BE2C (cell line): ENCODE measurements at regions not wholly inside any gene's neighbourhood (a gene's known extent, or its start where the extent isn't known, plus 50 kb on each side); places are given as distances from the start of the nearest gene placed in this dataset.

Experiments used
- DNase-seq: peaks from one replicate; pipeline ENCODE4 v3.0.0-alpha.2; 2020
- H3K27me3 ChIP-seq: fragments of 250-450 bp; sonication (Bioruptor Pico); 2 replicates; pipeline ENCODE4 v1.5.1; 2020; ENCODE audit warnings: mild to moderate bottlenecking
- H3K36me3 ChIP-seq: fragments of 250-450 bp; sonication (Bioruptor Pico); 2 replicates; pipeline ENCODE4 v1.5.1; 2020; ENCODE audit warnings: mild to moderate bottlenecking
- H3K4me1 ChIP-seq: fragments of 250-450 bp; sonication (Bioruptor Pico); 2 replicates; pipeline ENCODE4 v1.5.1; 2020
- H3K4me3 ChIP-seq: 2 replicates; pipeline ENCODE4 v1.5.1; 2011; ENCODE audit warnings: low read depth, low read length
- H3K9me3 ChIP-seq: fragments of 250-450 bp; sonication (Bioruptor Pico); 2 replicates; pipeline ENCODE4 v1.5.1; 2020
- TF ChIP-seq, protein P1 (sequence below): IDR thresholded peaks from 2 replicates; pipeline ENCODE4 v1.5.1; 2012; ENCODE audit warnings: mild to moderate bottlenecking, low read depth, low read length

DNA sequence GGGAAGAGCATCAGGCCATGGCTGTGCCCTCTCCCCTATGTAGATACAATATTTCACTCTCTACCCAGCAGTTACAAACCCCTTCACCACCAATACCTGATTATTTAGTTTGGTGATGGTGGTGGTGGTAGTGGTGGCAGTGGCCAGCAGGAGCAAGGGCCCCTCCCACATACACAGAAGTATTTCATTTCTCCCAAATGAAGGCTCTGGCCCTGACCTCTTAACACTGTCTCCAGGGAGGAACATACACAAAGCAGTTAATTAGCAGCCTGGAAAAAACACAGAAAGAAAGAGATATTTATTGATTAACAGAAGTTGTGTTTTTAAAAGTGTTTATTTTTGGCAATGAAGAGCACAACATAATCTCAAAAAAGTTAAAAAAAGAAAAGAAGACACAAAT lies 212.7 kb upstream of the SAMSN1 start:
- Histone ChIP-seq H3K4me1 (no peaks in the 10 kb centered on the region), H3K9me3 (no peaks in the 10 kb centered on the region), H3K27me3 (no peaks in the 10 kb centered on the region), H3K36me3 (no peaks in the 10 kb centered on the region), H3K4me3 (no peak overlapping the region)
- DNase-seq: no peak
- TF ChIP-seq, protein P1, sequence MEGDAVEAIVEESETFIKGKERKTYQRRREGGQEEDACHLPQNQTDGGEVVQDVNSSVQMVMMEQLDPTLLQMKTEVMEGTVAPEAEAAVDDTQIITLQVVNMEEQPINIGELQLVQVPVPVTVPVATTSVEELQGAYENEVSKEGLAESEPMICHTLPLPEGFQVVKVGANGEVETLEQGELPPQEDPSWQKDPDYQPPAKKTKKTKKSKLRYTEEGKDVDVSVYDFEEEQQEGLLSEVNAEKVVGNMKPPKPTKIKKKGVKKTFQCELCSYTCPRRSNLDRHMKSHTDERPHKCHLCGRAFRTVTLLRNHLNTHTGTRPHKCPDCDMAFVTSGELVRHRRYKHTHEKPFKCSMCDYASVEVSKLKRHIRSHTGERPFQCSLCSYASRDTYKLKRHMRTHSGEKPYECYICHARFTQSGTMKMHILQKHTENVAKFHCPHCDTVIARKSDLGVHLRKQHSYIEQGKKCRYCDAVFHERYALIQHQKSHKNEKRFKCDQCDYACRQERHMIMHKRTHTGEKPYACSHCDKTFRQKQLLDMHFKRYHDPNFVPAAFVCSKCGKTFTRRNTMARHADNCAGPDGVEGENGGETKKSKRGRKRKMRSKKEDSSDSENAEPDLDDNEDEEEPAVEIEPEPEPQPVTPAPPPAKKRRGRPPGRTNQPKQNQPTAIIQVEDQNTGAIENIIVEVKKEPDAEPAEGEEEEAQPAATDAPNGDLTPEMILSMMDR: no peak

DNA sequence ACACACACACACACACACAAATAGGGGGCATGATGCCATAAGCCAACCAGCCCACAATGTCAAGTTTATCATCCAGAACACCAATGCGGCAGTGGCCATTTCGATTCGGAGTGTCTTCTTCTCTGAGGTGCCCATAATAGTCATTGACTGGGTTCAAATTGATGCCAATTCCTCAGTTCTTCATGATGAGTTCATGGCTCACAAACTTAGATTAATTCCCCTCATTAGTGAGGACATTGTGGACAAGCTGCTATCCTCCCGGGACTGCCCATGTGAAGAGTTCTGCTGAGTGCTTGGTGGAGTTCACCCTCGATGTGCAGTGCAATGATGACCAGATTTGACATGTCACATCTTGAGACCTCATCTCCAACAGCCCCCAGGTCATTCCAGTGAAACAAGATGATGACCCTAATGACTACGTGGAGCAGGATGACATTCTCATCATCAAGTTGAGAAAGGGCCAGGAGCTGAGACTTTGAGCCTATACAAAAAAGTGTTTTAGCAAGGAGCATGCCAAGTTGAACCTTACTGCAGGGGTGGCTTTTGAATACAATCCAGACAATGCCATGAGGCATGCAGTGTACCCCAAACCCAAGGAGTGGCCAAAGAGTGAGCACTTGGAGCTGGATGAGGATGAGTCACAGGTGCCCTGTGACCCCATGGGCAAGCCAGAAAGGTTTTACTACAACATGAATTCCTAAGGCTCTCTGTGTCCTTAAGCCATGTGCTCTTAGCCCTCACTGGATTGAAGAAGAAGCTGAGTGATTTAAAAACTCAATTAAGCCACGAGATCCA lies 211.6 kb upstream of the SAMSN1 start:
- no peaks in the 10 kb centered on the region for H3K4me1 ChIP-seq
- TF ChIP-seq, protein P1: no peak
- DNase-seq: no peak
- H3K27me3 ChIP-seq: no peaks in the 10 kb centered on the region
- H3K9me3 ChIP-seq: no peaks in the 10 kb centered on the region
- H3K4me3 ChIP-seq: no peak overlapping the region
- no peaks in the 10 kb centered on the region for H3K36me3 ChIP-seq

GRCh38 chr21:14755086-14755485 lies 209.0 kb upstream of the SAMSN1 start:
- Histone ChIP-seq H3K4me3 (no peak overlapping the region), H3K9me3 (no peaks in the 10 kb centered on the region), H3K27me3 (no peaks in the 10 kb centered on the region), H3K4me1 (no peaks in the 10 kb centered on the region), H3K36me3 (no peaks in the 10 kb centered on the region)
- no peak for DNase-seq
- TF ChIP-seq, protein P1: no peak

DNA sequence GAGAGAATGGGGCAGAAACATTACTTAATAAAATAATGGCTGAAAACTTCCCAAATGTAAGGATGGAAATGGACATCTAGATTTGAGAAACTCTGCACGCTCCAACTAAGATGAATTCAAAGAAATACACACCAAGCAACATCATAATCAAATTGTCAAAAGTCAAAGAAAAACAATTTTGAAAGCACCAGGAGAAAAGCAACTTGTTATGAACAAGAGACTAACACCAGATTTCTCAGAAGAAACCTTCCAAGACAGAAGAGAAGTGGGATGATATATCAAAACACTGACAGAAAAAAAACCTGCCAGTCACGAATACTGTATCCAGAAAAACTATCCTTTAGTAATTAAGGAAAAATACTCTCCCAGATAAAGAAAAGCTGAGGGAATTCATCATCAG lies 208.6 kb upstream of the SAMSN1 start:
- H3K4me1 ChIP-seq: no peaks in the 10 kb centered on the region
- H3K27me3 ChIP-seq: no peaks in the 10 kb centered on the region
- no peaks in the 10 kb centered on the region for H3K9me3 ChIP-seq
- H3K36me3 ChIP-seq: no peaks in the 10 kb centered on the region
- H3K4me3 ChIP-seq: no peak overlapping the region
- DNase-seq: no peak
- TF ChIP-seq, protein P1: no peak

DNA sequence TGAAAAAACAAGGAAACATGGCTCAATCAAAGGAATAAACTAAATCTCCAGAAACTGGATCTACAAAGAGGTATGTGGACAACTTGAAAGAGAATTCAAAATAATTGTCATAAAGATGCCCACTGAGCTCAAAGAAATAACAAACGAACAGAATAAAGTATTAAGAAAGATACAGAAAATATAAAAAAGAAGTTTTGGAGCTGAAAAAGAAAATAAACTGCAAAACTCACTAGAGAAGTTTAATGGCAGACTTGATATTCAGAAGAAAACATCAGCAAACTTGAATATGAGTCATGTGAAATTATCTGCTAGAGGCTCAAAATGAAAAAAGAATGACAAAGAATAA lies 208.1 kb upstream of the SAMSN1 start:
- no peaks in the 10 kb centered on the region for H3K4me1 ChIP-seq
- no peaks in the 10 kb centered on the region for H3K9me3 ChIP-seq
- TF ChIP-seq, protein P1: no peak
- H3K27me3 ChIP-seq: no peaks in the 10 kb centered on the region
- no peaks in the 10 kb centered on the region for H3K36me3 ChIP-seq
- no peak for DNase-seq
- H3K4me3 ChIP-seq: no peak overlapping the region

DNA sequence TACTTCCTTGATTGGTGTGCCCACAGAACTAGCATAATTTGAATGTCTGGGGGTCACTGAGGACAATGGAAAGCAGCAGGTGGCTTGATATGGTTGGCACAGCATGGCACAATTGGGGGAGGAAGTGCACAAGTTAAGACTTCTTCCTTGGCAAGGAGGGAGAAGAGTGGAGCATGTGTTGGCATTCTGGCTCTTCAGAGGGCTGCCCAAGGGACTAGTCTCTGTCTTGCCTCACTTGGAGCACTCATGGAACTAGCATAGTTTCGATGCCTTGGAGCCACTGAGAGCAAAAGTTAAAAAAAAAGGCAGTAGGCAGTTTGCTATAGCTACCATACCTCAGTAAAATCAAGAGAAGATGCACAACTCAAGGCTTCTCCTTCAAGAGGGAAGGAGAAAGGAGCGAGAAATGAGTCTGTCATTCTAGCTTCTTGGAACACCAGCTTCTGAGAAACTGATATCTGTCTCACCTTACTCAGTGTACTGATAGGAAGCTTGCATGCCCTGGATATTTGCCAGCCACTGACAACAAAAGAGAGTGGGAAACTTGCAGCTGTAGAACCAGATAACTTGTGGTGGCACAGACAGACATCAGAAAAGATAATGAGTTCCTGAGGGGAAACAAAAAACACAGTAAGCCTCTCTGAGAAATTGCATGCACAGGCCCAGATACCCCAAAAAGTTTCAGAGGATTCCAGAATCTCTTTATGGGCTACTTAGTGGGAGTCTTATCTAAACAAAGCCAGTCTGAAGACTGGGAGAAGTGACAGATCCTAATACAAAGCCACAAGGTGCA lies 207.5 kb upstream of the SAMSN1 start:
- Histone ChIP-seq H3K4me3 (no peak overlapping the region), H3K36me3 (no peaks in the 10 kb centered on the region), H3K27me3 (no peaks in the 10 kb centered on the region), H3K9me3 (no peaks in the 10 kb centered on the region), H3K4me1 (no peaks in the 10 kb centered on the region)
- TF ChIP-seq, protein P1: no peak
- no peak for DNase-seq
